Glutamatergic neuron (in vitro differentiated cells): ENCODE measurements at regions not wholly inside any gene's neighbourhood (a gene's known extent, or its start where the extent isn't known, plus 50 kb on each side); places are given as distances from the start of the nearest gene placed in this dataset.

Source experiments
- DNase-seq: peaks from one replicate; pipeline ENCODE4 v3.0.0; 2022
- H3K27ac Mint-ChIP-seq: one replicate; pipeline ENCODE4 v1.8.0; 2020; ENCODE audit warnings: mild to moderate bottlenecking, mixed read lengths, inconsistent platforms; ENCODE audit not compliant: unreplicated experiment
- H3K27me3 Mint-ChIP-seq: one replicate; pipeline ENCODE4 v1.8.0; 2020; ENCODE audit warnings: mild to moderate bottlenecking, moderate library complexity, mixed read lengths, inconsistent platforms; ENCODE audit not compliant: unreplicated experiment
- H3K36me3 Mint-ChIP-seq: one replicate; pipeline ENCODE4 v1.8.0; 2020; ENCODE audit warnings: mild to moderate bottlenecking, mixed read lengths, inconsistent platforms; ENCODE audit not compliant: unreplicated experiment
- H3K4me1 Mint-ChIP-seq: one replicate; pipeline ENCODE4 v1.8.0; 2020; ENCODE audit warnings: mild to moderate bottlenecking, low read depth, mixed read lengths, inconsistent platforms; ENCODE audit not compliant: unreplicated experiment
- H3K4me3 Mint-ChIP-seq: one replicate; pipeline ENCODE4 v1.8.0; 2020; ENCODE audit warnings: mild to moderate bottlenecking, mixed read lengths, inconsistent platforms; ENCODE audit not compliant: unreplicated experiment
- H3K9me3 Mint-ChIP-seq: one replicate; pipeline ENCODE4 v1.8.0; 2020; ENCODE audit warnings: mild to moderate bottlenecking, moderate library complexity, mixed read lengths, inconsistent platforms; ENCODE audit not compliant: unreplicated experiment
- TF ChIP-seq, protein P1 (sequence below): fragments of 200-600 bp; sonication (generic); IDR thresholded peaks from one replicate; pipeline ENCODE4 v1.5.0; 2021; ENCODE audit not compliant: partially characterized antibody, unreplicated experiment

DNA sequence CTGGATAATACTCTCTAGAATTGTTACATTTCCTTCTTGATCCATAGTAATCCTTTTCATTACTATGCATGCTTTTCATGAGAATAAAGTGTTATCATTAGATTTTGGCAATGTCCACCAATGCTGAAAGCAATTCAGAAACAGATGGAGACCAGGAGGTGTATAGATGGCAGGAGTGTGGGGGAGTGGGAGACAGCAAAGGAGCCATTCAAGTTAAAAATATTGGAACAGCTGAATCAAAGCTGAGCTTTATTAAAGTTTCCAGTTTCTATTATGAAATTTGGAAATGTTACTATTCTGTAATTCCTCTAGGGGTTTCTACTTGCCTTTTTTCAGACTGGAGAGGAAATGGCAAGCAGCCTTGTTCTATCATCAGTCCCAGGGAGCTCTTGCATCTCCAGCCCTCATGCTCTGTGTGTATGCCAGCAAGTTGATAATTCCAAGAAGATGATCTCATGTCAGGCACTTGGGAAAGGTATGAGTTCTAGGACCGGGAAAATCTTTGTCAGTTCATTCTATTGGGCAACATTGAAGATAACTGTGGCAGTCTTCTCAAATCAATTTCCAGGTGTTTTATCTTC, 228.0 kb downstream of the CD109 start:
- no peak for DNase-seq
- Mint-ChIP-seq H3K36me3 (no peaks in the 10 kb centered on the region), H3K4me3 (no peak overlapping the region), H3K27me3 (no peaks in the 10 kb centered on the region), H3K27ac (no peak overlapping the region), H3K9me3 (peaks cover 8% of the 10 kb centered on the region), H3K4me1 (no peaks in the 10 kb centered on the region)
- TF ChIP-seq, protein P1, sequence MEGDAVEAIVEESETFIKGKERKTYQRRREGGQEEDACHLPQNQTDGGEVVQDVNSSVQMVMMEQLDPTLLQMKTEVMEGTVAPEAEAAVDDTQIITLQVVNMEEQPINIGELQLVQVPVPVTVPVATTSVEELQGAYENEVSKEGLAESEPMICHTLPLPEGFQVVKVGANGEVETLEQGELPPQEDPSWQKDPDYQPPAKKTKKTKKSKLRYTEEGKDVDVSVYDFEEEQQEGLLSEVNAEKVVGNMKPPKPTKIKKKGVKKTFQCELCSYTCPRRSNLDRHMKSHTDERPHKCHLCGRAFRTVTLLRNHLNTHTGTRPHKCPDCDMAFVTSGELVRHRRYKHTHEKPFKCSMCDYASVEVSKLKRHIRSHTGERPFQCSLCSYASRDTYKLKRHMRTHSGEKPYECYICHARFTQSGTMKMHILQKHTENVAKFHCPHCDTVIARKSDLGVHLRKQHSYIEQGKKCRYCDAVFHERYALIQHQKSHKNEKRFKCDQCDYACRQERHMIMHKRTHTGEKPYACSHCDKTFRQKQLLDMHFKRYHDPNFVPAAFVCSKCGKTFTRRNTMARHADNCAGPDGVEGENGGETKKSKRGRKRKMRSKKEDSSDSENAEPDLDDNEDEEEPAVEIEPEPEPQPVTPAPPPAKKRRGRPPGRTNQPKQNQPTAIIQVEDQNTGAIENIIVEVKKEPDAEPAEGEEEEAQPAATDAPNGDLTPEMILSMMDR, result no peak

DNA sequence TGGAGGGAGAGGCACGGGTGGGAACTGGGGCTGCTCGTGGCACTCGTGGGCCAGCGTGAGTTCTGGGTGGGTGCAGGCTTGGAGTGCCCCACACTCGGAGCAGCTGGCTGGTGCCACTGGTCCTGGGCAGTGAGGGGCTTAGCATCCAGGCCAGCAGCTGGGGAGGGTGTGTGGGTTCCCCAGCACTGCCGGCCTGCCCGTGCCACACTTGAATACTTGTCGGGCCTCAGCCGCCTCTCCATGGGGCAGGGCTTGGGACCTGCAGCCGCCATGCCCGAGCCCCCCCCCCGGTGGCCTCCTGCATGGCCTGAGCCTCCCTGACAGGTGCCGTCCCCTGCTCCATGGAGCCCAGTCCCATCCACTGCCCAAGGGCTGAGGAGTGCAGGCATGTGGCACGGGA, 207.2 kb downstream of the CD109 start:
- TF ChIP-seq, protein P1, result no peak
- H3K4me3 Mint-ChIP-seq, result no peak overlapping the region
- peaks cover 17% of the 10 kb centered on the region for H3K36me3 Mint-ChIP-seq
- no peak overlapping the region for H3K27ac Mint-ChIP-seq
- DNase-seq, result no peak
- no peaks in the 10 kb centered on the region for H3K4me1 Mint-ChIP-seq
- H3K9me3 Mint-ChIP-seq, result peaks cover 14% of the 10 kb centered on the region
- H3K27me3 Mint-ChIP-seq, result peaks cover 2% of the 10 kb centered on the region

DNA sequence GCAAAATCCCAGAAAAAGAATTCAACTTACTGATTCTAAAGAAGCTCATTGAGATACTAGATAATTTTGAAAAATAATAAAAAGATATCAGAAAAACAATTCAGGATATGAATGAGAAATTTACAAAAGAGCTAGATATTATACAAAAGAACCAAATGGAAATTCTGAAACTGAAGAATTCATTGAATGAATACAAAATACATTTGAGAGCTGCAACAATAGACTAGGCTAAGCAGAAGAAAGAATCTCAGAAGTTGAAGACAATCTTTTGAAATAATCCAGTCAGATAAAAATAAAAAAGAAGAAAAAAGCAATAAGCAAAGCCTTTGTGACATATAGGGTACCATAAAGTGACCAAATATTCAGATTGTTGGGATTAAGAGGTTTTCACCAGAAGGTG, 206.0 kb downstream of the CD109 start:
- Mint-ChIP-seq H3K27ac (no peak overlapping the region), H3K4me3 (no peak overlapping the region), H3K9me3 (peaks cover 14% of the 10 kb centered on the region), H3K27me3 (peaks cover 2% of the 10 kb centered on the region), H3K4me1 (no peaks in the 10 kb centered on the region), H3K36me3 (peaks cover 17% of the 10 kb centered on the region)
- TF ChIP-seq, protein P1, result no peak
- DNase-seq, result no peak

DNA sequence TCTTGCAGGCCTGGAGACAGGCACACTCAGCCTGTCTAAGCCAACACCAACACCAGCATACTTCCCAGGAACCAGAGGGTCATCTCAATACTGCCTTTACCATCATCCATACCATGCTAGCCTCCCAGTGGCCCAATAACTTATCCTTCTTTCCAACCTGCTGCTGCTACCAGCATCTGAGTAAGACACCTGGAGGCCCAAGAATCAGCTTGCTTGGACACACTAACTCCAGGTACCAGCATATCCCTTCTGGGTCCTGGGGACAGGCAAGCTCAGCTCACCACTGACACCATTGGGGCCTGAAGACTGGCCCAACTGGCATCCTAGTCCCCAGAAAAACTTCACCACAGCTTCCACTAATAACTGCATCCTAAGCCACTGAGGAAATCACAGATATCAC, 205.3 kb downstream of the CD109 start:
- H3K4me1 Mint-ChIP-seq, result no peaks in the 10 kb centered on the region
- peaks cover 14% of the 10 kb centered on the region for H3K9me3 Mint-ChIP-seq
- H3K27ac Mint-ChIP-seq, result no peak overlapping the region
- H3K4me3 Mint-ChIP-seq, result no peak overlapping the region
- H3K36me3 Mint-ChIP-seq, result peaks cover 17% of the 10 kb centered on the region
- H3K27me3 Mint-ChIP-seq, result peaks cover 2% of the 10 kb centered on the region
- DNase-seq, result no peak
- TF ChIP-seq, protein P1, result no peak

DNA sequence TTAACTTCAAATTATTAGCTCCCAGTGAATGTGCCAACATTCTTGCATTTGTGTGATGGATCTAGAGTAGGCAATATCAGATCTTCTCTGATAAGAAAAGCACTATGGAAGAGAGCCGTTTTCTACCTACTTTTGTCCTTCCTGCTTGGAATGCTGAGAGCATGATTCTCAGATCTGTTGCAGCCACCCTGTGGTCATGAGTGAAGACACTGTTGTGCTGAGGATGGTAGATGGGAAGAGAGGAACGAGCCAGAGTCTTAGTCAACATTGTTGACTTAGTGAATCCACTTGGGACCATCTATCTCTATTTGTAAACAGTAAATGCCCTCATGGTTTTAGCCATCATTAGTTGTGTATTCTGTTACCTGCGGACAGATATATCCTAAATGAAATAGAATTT, 202.6 kb downstream of the CD109 start:
- no peaks in the 10 kb centered on the region for H3K4me1 Mint-ChIP-seq
- no peak for DNase-seq
- H3K4me3 Mint-ChIP-seq, result no peak overlapping the region
- peaks cover 14% of the 10 kb centered on the region for H3K9me3 Mint-ChIP-seq
- TF ChIP-seq, protein P1, result no peak
- peaks cover 2% of the 10 kb centered on the region for H3K27me3 Mint-ChIP-seq
- peaks cover 17% of the 10 kb centered on the region for H3K36me3 Mint-ChIP-seq
- H3K27ac Mint-ChIP-seq, result no peak overlapping the region
